Activated T-cell treated with anti-CD3 and anti-CD28 coated beads, Interleukin-2, amount 50 U/mL, for 4 hours (primary cell): ENCODE measurements at regions not wholly inside any gene's neighbourhood (a gene's known extent, or its start where the extent isn't known, plus 50 kb on each side); places are given as distances from the start of the nearest gene placed in this dataset.
"Not testable (repeated sequence)": the region's sequence is repeated elsewhere in the genome, so short reads cannot be mapped to it uniquely, and the experiment has no call there.

Experiments
- ATAC-seq, 2 donors: fragments of 200-7000 bp; cut with Tn5 transposase; one replicate each; pipeline ENCODE4 v1.10.0; 2021
- DNase-seq: peaks from one replicate; pipeline ENCODE4 v3.0.0-alpha.2; 2020
- H3K27me3 Mint-ChIP-seq: one replicate; pipeline ENCODE4 v1.8.0; 2021; ENCODE audit warnings: low read depth, mixed read lengths
- H3K36me3 Mint-ChIP-seq: one replicate; pipeline ENCODE4 v1.8.0; 2022; ENCODE audit warnings: mixed read lengths; ENCODE audit not compliant: insufficient read depth
- H3K4me1 Mint-ChIP-seq: one replicate; pipeline ENCODE4 v1.8.0; 2021; ENCODE audit warnings: low read depth, mixed read lengths
- H3K4me3 Mint-ChIP-seq: one replicate; pipeline ENCODE4 v1.8.0; 2021; ENCODE audit warnings: mild to moderate bottlenecking, moderate library complexity, mixed read lengths
- H3K9me3 Mint-ChIP-seq: one replicate; pipeline ENCODE4 v1.8.0; 2021; ENCODE audit warnings: mixed read lengths

GRCh38 chr11:24271798-24272197, 225.1 kb upstream of the LUZP2 start:
- Mint-ChIP-seq H3K27me3 (no peaks in the 10 kb centered on the region), H3K9me3 (peaks cover 13% of the 10 kb centered on the region), H3K4me1 (no peaks in the 10 kb centered on the region), H3K4me3 (no peak overlapping the region), H3K36me3 (no peaks in the 10 kb centered on the region)
- no peak for DNase-seq
- ATAC-seq = no peak

GRCh38 chr11:24274214-24274781, 222.6 kb upstream of the LUZP2 start:
- not testable (repeated sequence) for H3K4me1 Mint-ChIP-seq, H3K27me3 Mint-ChIP-seq, ATAC-seq, DNase-seq, H3K36me3 Mint-ChIP-seq, H3K4me3 Mint-ChIP-seq
- peaks cover 17% of the 10 kb centered on the region for H3K9me3 Mint-ChIP-seq

- Mint-ChIP-seq H3K36me3 (no peaks in the 10 kb centered on the region), H3K4me3 (no peak overlapping the region), H3K9me3 (peaks cover 33% of the 10 kb centered on the region), H3K27me3 (no peaks in the 10 kb centered on the region), H3K4me1 (no peaks in the 10 kb centered on the region)
- DNase-seq (no peak), ATAC-seq (no peak)
Measured at GRCh38 chr11:24286238-24286637, 210.6 kb upstream of the LUZP2 start.

DNA sequence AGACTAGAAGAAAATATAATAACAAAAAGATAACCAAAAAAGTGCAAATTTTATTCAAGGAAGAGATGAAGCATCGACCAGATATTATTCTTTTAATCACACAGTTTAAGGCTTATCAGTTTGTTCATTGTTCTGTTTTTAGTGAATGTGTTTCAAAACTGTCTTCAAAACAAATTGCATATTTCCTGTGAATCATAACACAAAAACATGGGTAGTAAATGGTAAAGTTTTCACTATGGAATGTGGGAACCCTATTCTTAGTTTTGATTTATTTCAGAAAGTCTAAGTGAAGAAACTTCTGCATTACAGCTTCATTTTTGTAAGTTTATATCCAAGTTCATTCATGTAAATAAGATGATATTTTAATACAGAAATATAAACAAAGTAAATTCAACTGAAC, 207.6 kb upstream of the LUZP2 start:
- Mint-ChIP-seq H3K4me3 (no peak overlapping the region), H3K9me3 (peaks cover 29% of the 10 kb centered on the region), H3K27me3 (no peaks in the 10 kb centered on the region), H3K36me3 (no peaks in the 10 kb centered on the region), H3K4me1 (no peaks in the 10 kb centered on the region)
- ATAC-seq (no peak), DNase-seq (no peak)

GRCh38 chr11:24293964-24294363, 202.9 kb upstream of the LUZP2 start:
- no peaks in the 10 kb centered on the region for H3K4me1 Mint-ChIP-seq
- H3K9me3 Mint-ChIP-seq = peaks cover 14% of the 10 kb centered on the region
- no peaks in the 10 kb centered on the region for H3K36me3 Mint-ChIP-seq
- DNase-seq (no peak), ATAC-seq (no peak)
- no peaks in the 10 kb centered on the region for H3K27me3 Mint-ChIP-seq
- no peak overlapping the region for H3K4me3 Mint-ChIP-seq

DNA sequence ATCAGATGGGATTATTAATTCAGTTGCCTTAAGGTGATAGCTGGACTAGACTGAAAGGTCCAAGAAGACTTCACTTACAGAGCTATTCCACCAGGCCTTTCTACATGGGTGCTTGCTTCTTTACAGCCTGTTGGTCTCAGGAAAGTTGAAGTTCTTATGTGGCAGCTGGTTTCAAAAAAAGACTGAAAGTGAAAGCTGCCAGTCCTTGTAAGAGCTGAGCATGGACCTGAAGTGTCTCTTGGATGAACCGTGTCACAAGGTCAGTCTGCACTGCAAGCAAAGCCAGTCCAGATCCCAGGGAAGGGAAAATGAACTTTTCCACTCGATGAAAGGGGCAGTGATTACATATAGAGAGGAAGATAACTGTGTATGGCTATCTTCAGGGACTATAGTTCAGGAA, 201.5 kb upstream of the LUZP2 start:
- no peaks in the 10 kb centered on the region for H3K36me3 Mint-ChIP-seq
- ATAC-seq (no peak), DNase-seq (no peak)
- no peak overlapping the region for H3K4me3 Mint-ChIP-seq
- peaks cover 12% of the 10 kb centered on the region for H3K9me3 Mint-ChIP-seq
- H3K27me3 Mint-ChIP-seq = no peaks in the 10 kb centered on the region
- H3K4me1 Mint-ChIP-seq = no peaks in the 10 kb centered on the region

GRCh38 chr11:24297461-24297860, 199.4 kb upstream of the LUZP2 start:
- no peak overlapping the region for H3K4me3 Mint-ChIP-seq
- peaks cover 7% of the 10 kb centered on the region for H3K9me3 Mint-ChIP-seq
- no peaks in the 10 kb centered on the region for H3K36me3 Mint-ChIP-seq
- H3K4me1 Mint-ChIP-seq = no peaks in the 10 kb centered on the region
- ATAC-seq = no peak
- DNase-seq = no peak
- H3K27me3 Mint-ChIP-seq = no peaks in the 10 kb centered on the region

GRCh38 chr11:24298146-24298545, 198.7 kb upstream of the LUZP2 start:
- ATAC-seq (no peak), DNase-seq (no peak)
- no peaks in the 10 kb centered on the region for H3K27me3 Mint-ChIP-seq
- no peaks in the 10 kb centered on the region for H3K36me3 Mint-ChIP-seq
- H3K4me3 Mint-ChIP-seq = no peak overlapping the region
- no peaks in the 10 kb centered on the region for H3K4me1 Mint-ChIP-seq
- peaks cover 4% of the 10 kb centered on the region for H3K9me3 Mint-ChIP-seq

GRCh38 chr11:24311974-24312373, 184.9 kb upstream of the LUZP2 start:
- ATAC-seq (no peak), DNase-seq (no peak)
- peaks cover 2% of the 10 kb centered on the region for H3K4me1 Mint-ChIP-seq
- peaks cover 15% of the 10 kb centered on the region for H3K9me3 Mint-ChIP-seq
- no peak overlapping the region for H3K4me3 Mint-ChIP-seq
- no peaks in the 10 kb centered on the region for H3K27me3 Mint-ChIP-seq
- no peaks in the 10 kb centered on the region for H3K36me3 Mint-ChIP-seq

- Mint-ChIP-seq H3K4me1 (peaks cover 2% of the 10 kb centered on the region), H3K27me3 (no peaks in the 10 kb centered on the region), H3K36me3 (no peaks in the 10 kb centered on the region), H3K4me3 (no peak overlapping the region), H3K9me3 (peaks cover 22% of the 10 kb centered on the region)
- DNase-seq (no peak), ATAC-seq (no peak)
Measured at GRCh38 chr11:24312464-24313238, 184.2 kb upstream of the LUZP2 start.

GRCh38 chr11:24321229-24321628, 175.6 kb upstream of the LUZP2 start:
- DNase-seq (no peak), ATAC-seq (no peak)
- no peaks in the 10 kb centered on the region for H3K27me3 Mint-ChIP-seq
- no peaks in the 10 kb centered on the region for H3K4me1 Mint-ChIP-seq
- H3K36me3 Mint-ChIP-seq = no peaks in the 10 kb centered on the region
- peaks cover 19% of the 10 kb centered on the region for H3K9me3 Mint-ChIP-seq
- H3K4me3 Mint-ChIP-seq = no peak overlapping the region

DNA sequence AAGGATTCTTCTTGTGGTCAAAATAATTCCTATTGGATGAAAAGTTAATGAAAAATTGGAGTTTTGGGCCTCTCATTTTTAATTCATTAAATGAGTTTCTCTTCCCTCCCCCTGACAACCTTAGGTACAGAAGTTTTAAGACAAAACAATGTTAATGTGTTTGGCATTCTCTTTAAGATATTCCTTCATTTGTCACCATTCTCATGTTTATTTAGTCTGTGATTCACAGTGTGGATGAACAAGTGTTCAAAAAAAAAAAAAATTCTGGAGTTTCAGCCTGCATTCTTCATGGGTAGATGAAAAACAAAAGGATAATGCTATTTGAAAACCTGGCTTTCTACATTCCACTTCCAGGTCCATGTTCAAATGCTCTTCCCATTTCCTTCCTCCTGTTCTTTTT, 172.6 kb upstream of the LUZP2 start:
- H3K4me3 Mint-ChIP-seq = no peak overlapping the region
- ATAC-seq (no peak), DNase-seq (no peak)
- H3K27me3 Mint-ChIP-seq = no peaks in the 10 kb centered on the region
- no peaks in the 10 kb centered on the region for H3K4me1 Mint-ChIP-seq
- no peaks in the 10 kb centered on the region for H3K36me3 Mint-ChIP-seq
- peaks cover 6% of the 10 kb centered on the region for H3K9me3 Mint-ChIP-seq

GRCh38 chr11:24344222-24344621, 152.6 kb upstream of the LUZP2 start:
- H3K36me3 Mint-ChIP-seq = no peaks in the 10 kb centered on the region
- H3K9me3 Mint-ChIP-seq = peaks cover 3% of the 10 kb centered on the region
- no peaks in the 10 kb centered on the region for H3K27me3 Mint-ChIP-seq
- no peak overlapping the region for H3K4me3 Mint-ChIP-seq
- DNase-seq (no peak), ATAC-seq (no peak)
- H3K4me1 Mint-ChIP-seq = no peaks in the 10 kb centered on the region

DNA sequence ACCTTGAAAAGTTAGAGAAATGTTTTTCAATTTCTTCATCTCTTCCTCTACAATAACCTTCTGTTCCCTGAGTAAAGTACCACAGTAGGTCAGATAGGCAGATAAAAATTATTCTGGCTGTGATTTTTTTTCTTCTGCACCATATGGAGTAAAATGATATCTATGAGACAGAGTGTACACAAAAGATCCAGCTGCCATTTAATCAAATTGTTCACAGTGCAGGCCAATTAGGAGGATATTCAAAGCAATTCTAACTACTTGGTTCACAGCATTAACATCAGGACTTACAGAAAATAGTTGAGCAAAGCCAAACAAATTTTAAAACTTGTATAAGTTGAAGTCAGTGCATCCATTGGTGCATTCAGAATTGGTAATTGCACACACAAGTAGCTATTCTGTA, 147.9 kb upstream of the LUZP2 start:
- DNase-seq (no peak), ATAC-seq (no peak)
- H3K36me3 Mint-ChIP-seq = no peaks in the 10 kb centered on the region
- no peaks in the 10 kb centered on the region for H3K27me3 Mint-ChIP-seq
- no peaks in the 10 kb centered on the region for H3K4me1 Mint-ChIP-seq
- no peak overlapping the region for H3K4me3 Mint-ChIP-seq
- peaks cover 3% of the 10 kb centered on the region for H3K9me3 Mint-ChIP-seq

DNA sequence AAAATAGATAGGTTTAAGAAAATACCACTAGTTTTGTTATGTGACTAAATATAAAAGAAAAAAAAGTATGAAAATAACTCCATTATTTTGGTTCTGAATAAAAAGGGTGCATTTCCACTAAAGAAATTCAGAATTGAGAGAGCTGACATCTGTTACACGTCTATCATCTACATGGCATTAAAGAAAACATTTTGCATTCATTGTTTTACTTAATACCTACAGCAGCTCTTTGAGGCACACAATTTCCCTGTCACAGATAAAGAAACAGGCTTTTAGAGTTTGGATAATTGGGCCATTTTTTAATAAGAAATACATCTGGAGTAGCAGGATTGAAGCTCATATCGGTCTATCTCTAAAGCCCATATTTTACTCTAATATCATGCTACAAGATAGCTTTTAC, 145.7 kb upstream of the LUZP2 start:
- ATAC-seq (no peak), DNase-seq (no peak)
- Mint-ChIP-seq H3K4me1 (no peaks in the 10 kb centered on the region), H3K4me3 (no peak overlapping the region), H3K27me3 (no peaks in the 10 kb centered on the region), H3K36me3 (no peaks in the 10 kb centered on the region), H3K9me3 (peaks cover 4% of the 10 kb centered on the region)
